GM19372 (cell line): ENCODE measurements at regions not wholly inside any gene's neighbourhood (a gene's known extent, or its start where the extent isn't known, plus 50 kb on each side); places are given as distances from the start of the nearest gene placed in this dataset.

Experiments
- ATAC-seq: cut with Tn5 transposase; IDR thresholded peaks from one replicate; pipeline ENCODE4 v1.9.1; 2021; ENCODE audit warnings: mild to moderate bottlenecking, low read depth, moderate library complexity; ENCODE audit not compliant: unreplicated experiment

DNA sequence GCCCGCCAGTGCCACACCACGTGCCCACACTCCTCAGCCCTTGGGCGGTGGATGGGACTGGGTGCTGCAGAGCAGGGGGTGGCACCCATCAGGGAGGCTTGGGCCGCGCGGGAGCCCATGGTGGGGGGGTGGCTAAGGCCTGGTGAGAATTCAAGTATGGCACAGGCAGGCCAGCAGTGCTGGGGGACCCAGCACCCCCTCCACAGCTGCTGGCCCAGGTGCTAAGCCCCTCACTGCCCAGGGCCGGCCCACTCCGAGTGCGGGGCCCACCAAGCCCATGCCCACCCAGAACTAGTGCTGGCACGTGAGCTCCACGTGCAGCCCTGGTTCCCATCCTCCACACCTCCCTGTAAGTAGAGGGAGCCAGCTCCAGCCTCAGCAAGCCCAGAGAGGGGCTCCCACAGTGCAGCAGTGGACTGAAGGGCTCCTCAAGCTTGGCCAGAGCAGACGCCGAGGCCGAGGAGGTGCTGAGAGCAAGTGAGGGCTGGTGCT lies 1091.1 kb upstream of the GJE1 start:
- no peak for ATAC-seq

- ATAC-seq = no peak
Measured at GRCh38 chr6:141035312-141036200, 1097.2 kb upstream of the GJE1 start.

DNA sequence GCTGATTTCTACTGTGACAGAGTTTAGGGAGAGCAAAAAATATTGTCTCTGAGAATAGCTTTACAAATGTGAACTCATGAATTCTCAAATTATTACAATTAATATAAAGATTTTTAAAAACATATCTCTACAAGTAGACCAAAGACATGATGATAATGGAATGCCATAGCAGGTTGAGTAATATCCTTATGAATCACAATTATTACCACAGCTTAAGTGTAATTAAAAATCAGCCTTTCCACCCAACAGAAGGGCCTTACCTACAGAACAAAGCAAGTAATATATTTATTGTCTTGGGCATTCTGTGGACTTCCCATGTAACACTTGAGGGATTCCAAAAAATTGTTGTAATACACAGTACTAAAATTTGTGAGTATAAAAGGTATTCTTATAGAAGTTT lies 1099.6 kb upstream of the GJE1 start:
- no peak for ATAC-seq

DNA sequence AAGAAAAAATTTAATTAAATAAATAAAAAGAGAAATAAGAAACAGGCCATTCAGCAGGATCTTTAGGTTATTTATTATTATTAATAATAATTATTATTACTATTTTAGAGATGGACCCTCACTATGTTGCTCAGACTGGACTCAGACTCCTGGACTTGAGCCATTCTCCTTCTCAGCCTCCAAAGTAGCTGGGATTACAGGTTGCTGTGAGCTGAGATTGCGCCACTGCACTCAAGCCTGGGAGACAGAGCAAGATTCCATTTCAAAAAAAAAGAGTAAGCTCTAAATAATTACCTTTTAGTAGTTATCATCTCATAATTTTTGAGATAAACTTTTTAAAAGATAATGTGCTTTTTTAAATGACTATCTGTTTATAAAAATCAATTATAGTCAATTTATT lies 1102.8 kb upstream of the GJE1 start:
- ATAC-seq = no peak

DNA sequence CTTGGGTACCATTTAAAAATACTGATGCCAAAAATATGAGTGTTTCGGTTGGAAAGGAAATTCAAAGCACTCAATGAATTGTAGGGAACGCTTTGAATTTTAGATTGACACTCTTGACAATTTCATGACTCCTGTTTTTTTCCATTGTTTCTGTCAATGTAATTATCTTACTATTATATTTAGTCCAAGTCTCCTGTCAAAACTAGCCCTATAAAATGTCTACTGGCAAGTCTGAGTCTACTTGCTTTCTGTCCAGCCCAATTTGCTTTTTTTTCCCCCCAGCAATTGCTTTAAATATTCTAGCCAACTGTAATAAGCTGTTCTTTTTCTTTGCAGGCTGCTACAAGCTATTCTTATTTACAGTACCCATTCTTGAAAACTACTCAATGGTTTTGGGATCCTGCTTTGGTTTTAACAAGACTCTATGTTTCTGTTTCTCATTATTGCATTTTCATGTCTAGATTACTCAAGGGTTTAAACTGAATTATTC lies 1103.9 kb upstream of the GJE1 start:
- ATAC-seq = no peak

GRCh38 chr6:141026504-141026903 lies 1106.2 kb upstream of the GJE1 start:
- ATAC-seq = no peak

DNA sequence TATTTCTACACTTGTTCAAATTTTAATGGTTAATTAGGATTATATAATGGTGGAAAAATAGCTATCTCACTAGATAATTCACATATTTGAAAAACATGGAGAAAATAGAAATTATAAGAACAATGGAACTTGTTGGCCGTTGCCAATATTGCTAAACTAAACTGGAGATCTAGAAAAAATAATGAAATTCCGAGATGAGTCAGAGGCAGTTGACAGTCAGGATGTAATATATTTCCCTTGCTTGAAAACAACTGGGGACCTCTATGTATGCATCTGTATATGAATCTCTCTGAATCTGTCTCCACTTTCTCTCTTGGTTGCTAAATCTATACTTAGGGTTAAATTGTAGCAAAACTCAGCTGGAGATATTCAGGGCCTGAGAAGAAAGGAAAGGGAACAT lies 1108.2 kb upstream of the GJE1 start:
- no peak for ATAC-seq

DNA sequence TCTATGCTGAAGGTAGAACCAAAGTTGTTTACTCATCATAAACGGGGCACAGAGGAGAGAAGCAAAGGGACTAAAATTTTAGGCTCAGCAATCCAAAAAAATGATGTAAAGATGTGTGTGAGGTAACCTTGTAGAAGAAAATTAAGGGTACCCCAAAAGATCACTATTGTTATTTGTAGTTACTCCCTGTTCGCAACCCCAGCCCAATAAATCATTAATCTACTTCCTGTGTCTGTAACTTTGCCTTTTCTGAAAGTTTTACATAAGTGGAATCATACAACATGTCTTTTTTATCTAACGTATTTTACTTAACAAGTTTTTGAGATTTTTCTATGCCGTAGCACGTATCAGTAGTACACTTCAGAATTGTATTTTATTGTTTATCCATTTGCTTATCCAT lies 1114.8 kb upstream of the GJE1 start:
- ATAC-seq = no peak

- ATAC-seq = no peak
Measured at GRCh38 chr6:141000917-141001316, 1131.8 kb upstream of the GJE1 start.

DNA sequence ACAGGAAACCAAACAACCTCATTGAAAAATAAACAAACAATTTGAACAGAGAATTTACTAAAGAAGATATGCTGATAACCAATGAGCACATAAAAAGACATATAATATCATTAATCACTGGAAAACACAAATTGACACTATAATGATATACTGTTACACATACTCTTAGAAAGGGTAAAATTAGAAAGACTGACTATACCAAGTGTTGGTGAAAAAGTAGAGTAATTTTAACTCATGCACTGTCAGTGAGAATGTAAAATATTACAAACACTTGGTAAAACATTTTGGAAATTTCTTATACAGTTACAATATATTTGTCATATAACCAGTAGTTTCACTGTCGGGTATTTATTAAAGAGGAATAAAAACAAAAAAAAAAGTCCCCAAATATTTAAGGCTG lies 1139.2 kb upstream of the GJE1 start:
- no peak for ATAC-seq

- no peak for ATAC-seq
Measured at GRCh38 chr6:140992678-140993077, 1140.0 kb upstream of the GJE1 start.

GRCh38 chr6:140988780-140989179 lies 1143.9 kb upstream of the GJE1 start:
- no peak for ATAC-seq

DNA sequence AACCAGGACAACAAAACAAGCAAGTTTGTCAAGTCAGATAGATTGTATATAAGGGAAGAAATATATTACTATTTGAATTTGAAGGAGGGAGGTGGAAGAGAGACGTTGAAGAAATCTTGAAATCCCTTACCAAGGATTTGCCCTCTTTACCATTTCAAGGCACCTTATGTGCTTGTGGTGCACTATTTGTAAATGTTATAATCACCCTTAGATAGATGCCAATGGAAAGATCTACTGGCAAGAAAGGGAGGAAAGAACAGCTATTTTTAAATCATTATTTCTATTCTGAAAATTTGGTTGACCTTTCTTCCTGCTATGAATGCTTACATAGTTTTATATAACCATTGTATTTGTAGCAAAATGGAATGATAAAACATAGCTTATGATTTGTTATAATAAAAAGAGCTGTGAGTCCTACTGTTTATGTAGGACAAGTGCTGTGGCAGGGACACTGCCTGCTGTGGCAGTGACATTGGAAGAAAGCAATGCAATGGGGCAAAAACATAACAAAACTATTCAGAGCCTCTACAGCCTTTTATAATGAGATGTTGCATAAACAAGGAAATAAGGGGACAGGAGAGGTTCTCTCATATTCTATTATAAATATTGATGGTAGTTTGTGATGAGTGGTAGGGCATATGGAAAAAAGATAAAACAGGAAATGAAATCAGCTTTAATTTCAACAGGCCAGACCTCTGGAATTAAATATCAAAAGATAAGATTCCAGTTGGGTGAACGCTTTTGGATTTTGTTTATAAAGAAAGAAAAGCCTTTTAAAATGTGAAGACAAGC lies 1145.2 kb upstream of the GJE1 start:
- ATAC-seq = no peak

DNA sequence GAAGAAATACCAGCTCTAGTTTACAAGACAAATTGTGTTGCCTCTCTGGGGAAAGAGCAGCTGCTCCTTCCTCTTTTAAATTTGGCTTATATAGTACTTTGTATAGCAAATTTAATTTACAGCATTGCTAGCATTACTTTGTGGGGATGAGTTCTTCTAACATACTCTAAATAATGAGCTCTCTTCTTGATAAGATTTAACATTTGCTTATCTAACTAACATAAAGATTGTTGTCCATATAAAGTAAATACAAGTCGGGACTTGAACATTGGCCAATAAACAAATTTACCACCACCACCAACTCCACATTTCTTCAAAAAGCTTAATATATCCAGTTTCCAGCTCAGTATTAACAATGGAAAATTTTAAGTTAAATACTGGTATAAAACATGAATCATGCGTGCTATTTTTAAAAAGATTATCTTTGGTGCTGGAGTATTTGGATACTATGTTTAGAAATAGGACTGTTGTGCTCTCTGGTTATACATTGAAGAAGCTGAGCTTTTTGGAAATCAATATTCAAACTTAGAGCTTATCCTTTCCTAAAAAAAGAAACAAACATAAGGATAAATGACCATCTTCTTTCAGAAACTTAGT lies 1146.9 kb upstream of the GJE1 start:
- ATAC-seq = no peak

DNA sequence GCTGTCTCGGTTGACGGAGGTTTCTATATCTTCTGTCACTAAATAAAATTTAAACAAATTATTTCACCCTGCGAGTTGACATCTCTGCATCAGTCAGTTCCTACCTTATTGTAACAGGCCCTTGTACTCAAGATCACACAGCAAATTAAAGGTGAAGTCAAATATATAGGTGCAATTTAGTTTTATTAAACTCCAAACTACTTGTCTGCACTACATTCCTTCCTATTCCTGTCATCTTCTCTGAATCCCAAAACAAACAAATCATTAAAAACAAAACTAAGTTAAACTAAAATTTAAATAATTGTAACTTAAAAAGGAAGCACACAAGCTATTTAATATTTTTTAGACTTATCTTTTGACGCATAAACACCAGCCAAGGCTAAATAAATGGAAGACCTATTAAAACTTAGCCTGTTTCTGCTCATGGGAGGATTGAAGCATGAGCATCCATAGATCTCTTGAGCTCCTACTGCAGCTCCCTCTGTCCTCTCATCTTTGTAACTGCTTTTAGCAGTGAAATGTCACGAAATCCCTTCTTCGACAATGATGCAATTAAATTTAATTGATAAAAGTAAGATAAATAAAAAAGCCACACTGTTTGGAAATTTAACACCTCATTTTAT lies 1152.3 kb upstream of the GJE1 start:
- ATAC-seq = no peak

DNA sequence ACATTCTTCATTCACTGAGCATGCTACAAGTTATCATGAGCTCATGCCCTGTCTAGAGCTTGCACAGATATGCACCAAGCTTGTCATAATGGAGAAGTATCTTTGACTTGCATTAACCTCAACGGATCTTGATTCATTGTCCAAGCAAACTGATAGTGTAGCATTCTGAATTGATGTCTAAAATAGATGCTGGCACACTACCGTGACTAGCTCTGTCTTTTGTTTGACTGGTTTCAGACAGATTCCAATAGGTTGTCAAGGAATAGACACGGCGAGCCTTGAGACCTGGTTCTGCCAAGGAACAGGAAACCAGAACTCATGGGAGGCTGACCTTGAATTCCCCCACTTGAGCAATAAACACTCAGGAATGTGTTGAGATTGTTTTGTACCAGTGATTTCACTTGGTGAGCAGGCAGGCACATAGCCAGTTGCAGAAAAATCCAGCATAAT lies 1153.1 kb upstream of the GJE1 start:
- no peak for ATAC-seq

GRCh38 chr6:140977403-140977802 lies 1155.3 kb upstream of the GJE1 start:
- no peak for ATAC-seq

GRCh38 chr6:140976806-140977205 lies 1155.9 kb upstream of the GJE1 start:
- ATAC-seq = no peak

- no peak for ATAC-seq
Measured at GRCh38 chr6:140970485-140970884, 1162.2 kb upstream of the GJE1 start.

DNA sequence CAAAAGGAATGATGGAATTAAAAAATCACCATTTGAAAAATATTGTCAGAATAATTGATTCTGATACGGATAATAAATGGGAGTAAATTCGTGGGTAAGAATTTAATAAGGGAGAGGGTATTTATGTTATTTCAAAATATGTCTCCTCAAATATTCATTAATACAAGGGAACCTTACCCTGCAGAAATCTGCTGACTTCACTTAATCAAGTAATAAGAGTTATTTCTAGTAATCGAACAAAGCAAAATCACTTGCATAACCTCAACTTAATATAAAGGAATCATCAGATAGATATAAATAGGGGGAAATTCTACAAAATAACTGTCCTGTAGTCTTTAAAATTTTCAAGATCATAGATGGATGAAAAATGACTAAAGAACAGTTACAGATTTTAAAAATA lies 1164.7 kb upstream of the GJE1 start:
- no peak for ATAC-seq

DNA sequence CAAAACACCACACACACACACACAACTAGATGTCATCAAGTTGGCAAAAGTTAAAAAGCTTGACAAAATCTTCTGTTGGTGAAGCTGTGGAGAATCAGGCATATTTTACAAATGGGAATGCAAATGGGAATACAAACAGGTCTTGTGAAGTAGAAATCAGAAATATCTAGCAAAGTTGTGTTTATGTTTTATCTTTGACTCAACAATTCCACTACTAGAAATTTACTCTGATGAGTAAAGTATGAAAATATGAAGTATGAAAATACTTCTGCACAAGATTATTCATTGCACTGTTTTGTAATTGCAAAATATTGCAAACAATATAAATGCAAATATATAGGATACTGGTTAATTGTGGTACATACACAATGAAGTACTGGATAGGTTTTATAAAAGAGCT lies 1166.0 kb upstream of the GJE1 start:
- ATAC-seq = no peak
